H1 (cell line): ENCODE measurements at regions not wholly inside any gene's neighbourhood (a gene's known extent, or its start where the extent isn't known, plus 50 kb on each side); places are given as distances from the start of the nearest gene placed in this dataset.

Experiments
- CTCF ChIA-PET: fragments of 300-600 bp; sonication (Branson Sonifier 250); formaldehyde crosslinking; loops from one replicate; lab custom pipeline; 2021; ENCODE audit not compliant: partially characterized antibody; lab: Charles Lee
- POLR2A ChIA-PET: fragments of 300-600 bp; sonication (Branson Sonifier 250); formaldehyde crosslinking; loops from one replicate; lab custom pipeline; 2021; ENCODE audit warnings: inconsistent platforms; ENCODE audit not compliant: partially characterized antibody; lab: Charles Lee
- DNase-seq, 2 experiments: peaks; one replicate each; pipeline versions ENCODE4 v3.0.0 to v3.0.0-alpha.2; 2010 to 2022; ENCODE audit warnings: low spot score in 2 of 2, low read depth in 1 of 2, mixed read lengths in 1 of 2
- FAIRE-seq: peaks from 2 replicates; lab custom pipeline; 2011; peaks lifted over from hg19 to GRCh38; lab: Jason Lieb, UNC
- H2AFZ ChIP-seq: 2 replicates; pipeline ENCODE4 v1.8.1; 2012; ENCODE audit warnings: low read length, inconsistent platforms
- H2AK5ac ChIP-seq: 2 replicates; pipeline ENCODE4 v1.6.1; 2013; ENCODE audit warnings: low read depth, low read length
- H2BK120ac ChIP-seq: replicated peaks from 2 replicates; pipeline ENCODE3; 2013; ENCODE audit warnings: low read depth, low read length, inconsistent platforms
- H2BK12ac ChIP-seq: 2 replicates; pipeline ENCODE4 v1.6.1; 2013; ENCODE audit warnings: low read depth, low read length
- H2BK15ac ChIP-seq: 2 replicates; pipeline ENCODE4 v1.6.1; 2013; ENCODE audit warnings: low read length
- H2BK20ac ChIP-seq: 2 replicates; pipeline ENCODE4 v1.6.1; 2013; ENCODE audit warnings: low read length
- H2BK5ac ChIP-seq: 2 replicates; pipeline ENCODE4 v1.6.1; 2013; ENCODE audit warnings: low read depth, low read length
- H3K14ac ChIP-seq: 2 replicates; pipeline ENCODE4 v1.6.1; 2013; ENCODE audit warnings: inconsistent platforms; ENCODE audit not compliant: insufficient read length
- H3K18ac ChIP-seq: 2 replicates; pipeline ENCODE4 v1.6.1; 2013; ENCODE audit warnings: low read length; ENCODE audit errors: extremely low read depth
- H3K23ac ChIP-seq: 2 replicates; pipeline ENCODE4 v1.6.1; 2013; ENCODE audit warnings: inconsistent platforms; ENCODE audit not compliant: insufficient read length
- H3K23me2 ChIP-seq: 2 replicates; pipeline ENCODE4 v1.6.1; 2013; ENCODE audit warnings: low read depth, low read length
- H3K27ac ChIP-seq: 2 replicates; pipeline ENCODE4 v1.6.1; 2011; ENCODE audit warnings: low read depth, low read length, inconsistent platforms
- H3K27me3 ChIP-seq, 4 experiments: replicated peaks in 1 of 4; 1 replicate in 1 of 4; 2 replicates in 3 of 4; pipeline versions ENCODE4 v1.6.1 to v1.8.1; 2011 to 2013; ENCODE audit warnings: low read length in 3 of 4, mild to moderate bottlenecking in 3 of 4, inconsistent platforms in 2 of 4, mixed read lengths in 2 of 4, moderate library complexity in 1 of 4; ENCODE audit not compliant: control insufficient read depth in 3 of 4, insufficient read depth in 3 of 4; ENCODE audit errors: extremely low read depth in 1 of 4
- H3K36me3 ChIP-seq, 4 experiments: 2 replicates each; pipeline versions ENCODE4 v1.6.1 to v1.8.1; 2011 to 2013; ENCODE audit warnings: mild to moderate bottlenecking in 4 of 4, low read length in 3 of 4, moderate library complexity in 2 of 4, control low read depth in 1 of 4, inconsistent platforms in 1 of 4; ENCODE audit not compliant: insufficient read depth in 4 of 4, control insufficient read depth in 2 of 4
- H3K4ac ChIP-seq: replicated peaks from 2 replicates; pipeline ENCODE3; 2013; ENCODE audit warnings: low read length, low read depth, mixed read lengths, inconsistent platforms; ENCODE audit not compliant: insufficient read length
- H3K4me1 ChIP-seq, 4 experiments: replicated peaks in 1 of 4; 1 replicate in 1 of 4; 2 replicates in 3 of 4; pipeline versions ENCODE4 v1.6.1 to v1.8.1; 2011 to 2013; ENCODE audit warnings: low read length in 3 of 4, inconsistent platforms in 2 of 4, mixed read lengths in 1 of 4; ENCODE audit not compliant: insufficient read depth in 4 of 4, control insufficient read depth in 3 of 4
- H3K4me2 ChIP-seq, 2 experiments: 2 replicates each; pipeline versions ENCODE4 v1.6.1 to v1.8.1; 2011 to 2013; ENCODE audit warnings: low read depth in 2 of 2, low read length in 2 of 2, control low read depth in 1 of 2, inconsistent platforms in 1 of 2, mild to moderate bottlenecking in 1 of 2; ENCODE audit not compliant: insufficient read depth in 1 of 2
- H3K4me3 ChIP-seq, 4 experiments: fragments of 200-600, 300-600 bp in 1 of 4; sonication (generic), shearing (Covaris generic), sonication (Bioruptor Twin) in 1 of 4; 2 replicates each; pipeline versions ENCODE4 v1.5.1 to v1.8.1; 2011 to 2016; ENCODE audit warnings: low read length in 4 of 4, low read depth in 3 of 4, control low read depth in 2 of 4, inconsistent platforms in 2 of 4, mild to moderate bottlenecking in 2 of 4, mixed read lengths in 1 of 4, moderate library complexity in 1 of 4; ENCODE audit not compliant: insufficient read depth in 2 of 4; ENCODE audit errors: extremely low read depth in 1 of 4
- H3K56ac ChIP-seq: replicated peaks from 2 replicates; pipeline ENCODE3; 2013; ENCODE audit warnings: low read depth, mild to moderate bottlenecking, mixed read lengths, low read length, inconsistent platforms; ENCODE audit not compliant: insufficient read length
- H3K79me1 ChIP-seq: 2 replicates; pipeline ENCODE4 v1.6.1; 2013; ENCODE audit warnings: low read depth, low read length, control low read depth
- H3K79me2 ChIP-seq, 2 experiments: 2 replicates each; pipeline versions ENCODE4 v1.6.1 to v1.8.1; 2012 to 2013; ENCODE audit warnings: low read length in 2 of 2, mild to moderate bottlenecking in 2 of 2, inconsistent platforms in 1 of 2; ENCODE audit not compliant: insufficient read depth in 2 of 2, control insufficient read depth in 1 of 2
- H3K9ac ChIP-seq, 4 experiments: replicated peaks in 1 of 4; 1 replicate in 1 of 4; 2 replicates in 3 of 4; pipeline versions ENCODE4 v1.6.1 to v1.8.1; 2011 to 2013; ENCODE audit warnings: low read depth in 3 of 4, low read length in 3 of 4, control low read depth in 2 of 4, mild to moderate bottlenecking in 2 of 4, moderate library complexity in 2 of 4, inconsistent platforms in 1 of 4; ENCODE audit errors: extremely low read depth in 1 of 4
- H3K9me3 ChIP-seq, 2 experiments: 2 replicates each; pipeline versions ENCODE4 v1.6.1 to v1.8.1; 2012 to 2013; ENCODE audit warnings: mild to moderate bottlenecking in 2 of 2, moderate library complexity in 2 of 2, control low read depth in 1 of 2, inconsistent platforms in 1 of 2, low read depth in 1 of 2, low read length in 1 of 2, mixed read lengths in 1 of 2; ENCODE audit not compliant: insufficient read depth in 2 of 2
- H4K20me1 ChIP-seq, 2 experiments: replicated peaks in 1 of 2; 2 replicates each; pipeline versions ENCODE3 to v1.8.1; 2011 to 2013; ENCODE audit warnings: inconsistent platforms in 2 of 2, low read length in 2 of 2, mild to moderate bottlenecking in 1 of 2; ENCODE audit not compliant: insufficient read depth in 2 of 2, control insufficient read depth in 1 of 2
- H4K5ac ChIP-seq: 2 replicates; pipeline ENCODE4 v1.6.1; 2013; ENCODE audit warnings: low read length, low read depth, mixed read lengths, inconsistent platforms; ENCODE audit not compliant: insufficient read length
- H4K8ac ChIP-seq: 2 replicates; pipeline ENCODE4 v1.8.0; 2013; ENCODE audit warnings: mild to moderate bottlenecking, moderate library complexity, low read length, inconsistent platforms; ENCODE audit not compliant: insufficient read depth; ENCODE audit errors: extremely low read depth
- H4K91ac ChIP-seq: replicated peaks from 2 replicates; pipeline ENCODE3; 2013; ENCODE audit warnings: low read length, mixed read lengths, inconsistent platforms; ENCODE audit not compliant: insufficient read length
- ATF3 ChIP-seq: IDR thresholded peaks from 2 replicates; pipeline ENCODE4 v1.6.1; 2011; ENCODE audit warnings: low read depth, mild to moderate bottlenecking, low read length; ENCODE audit not compliant: insufficient read depth
- BRCA1 ChIP-seq: IDR thresholded peaks from 2 replicates; pipeline ENCODE4 v1.6.1; 2012; ENCODE audit warnings: low read depth, low read length, improper control_type of control experiment
- CBX5 ChIP-seq: fragments of 300-800, 300-1000 bp; sonication (generic); IDR thresholded peaks from 2 replicates; pipeline ENCODE4 v1.7.1; 2016; ENCODE audit warnings: antibody characterized with exemption, low read length, low read depth
- CTCF ChIP-seq, 3 experiments: IDR thresholded peaks; 1 replicate in 2 of 3; 2 replicates in 1 of 3; pipeline versions ENCODE4 v1.5.1 to v1.6.1; 2011; ENCODE audit warnings: low read length in 3 of 3, mild to moderate bottlenecking in 3 of 3, inconsistent platforms in 2 of 3, low read depth in 1 of 3, moderate library complexity in 1 of 3; ENCODE audit not compliant: insufficient read depth in 1 of 3; ENCODE audit errors: control extremely low read depth in 1 of 3
- EP300 ChIP-seq, 2 experiments: IDR thresholded peaks; 1 replicate in 1 of 2; 2 replicates in 1 of 2; pipeline ENCODE4 v1.6.1; 2011 to 2012; ENCODE audit warnings: low read depth in 2 of 2, low read length in 2 of 2, mild to moderate bottlenecking in 2 of 2, borderline replicate concordance in 1 of 2, inconsistent platforms in 1 of 2, moderate library complexity in 1 of 2
- KDM1A ChIP-seq: fragments of 200-600, 300-600 bp; sonication (generic); IDR thresholded peaks from 2 replicates; pipeline ENCODE4 v1.7.1; 2016; ENCODE audit warnings: mild to moderate bottlenecking, low read length, borderline replicate concordance
- RAD21 ChIP-seq, 2 experiments: IDR thresholded peaks in 1 of 2; conservative IDR thresholded peaks in 1 of 2; 2 replicates each; pipeline ENCODE4 v1.6.1; 2011; ENCODE audit warnings: low read depth in 2 of 2, low read length in 2 of 2, improper control_type of control experiment in 1 of 2, inconsistent platforms in 1 of 2, mild to moderate bottlenecking in 1 of 2, moderate library complexity in 1 of 2
- RXRA ChIP-seq: IDR thresholded peaks from 2 replicates; pipeline ENCODE4 v1.6.1; 2011; ENCODE audit warnings: low read depth, mild to moderate bottlenecking, low read length, moderate library complexity; ENCODE audit not compliant: insufficient read depth
- TEAD4 ChIP-seq: IDR thresholded peaks from 2 replicates; pipeline ENCODE4 v1.6.1; 2012; ENCODE audit warnings: low read depth, low read length, inconsistent platforms, mixed read lengths
- WGBS, 2 experiments: shearing (Covaris generic) in 1 of 2; methylation state at CpG; one replicate each; pipeline versions ENCODE4 v1.1.6 to v1.1.7; 2013 to 2015; ENCODE audit warnings: low lambda C conversion rate in 2 of 2, mixed read lengths in 2 of 2, inconsistent platforms in 1 of 2, low coverage in 1 of 2, missing lambda C conversion rate in 1 of 2; ENCODE audit not compliant: insufficient replicate concordance in 2 of 2, insufficient coverage in 1 of 2, insufficient read length in 1 of 2; ENCODE audit errors: extremely low coverage in 1 of 2, missing lambda C conversion rate in 1 of 2; 5-methylcytosine and 5-hydroxymethylcytosine counted together

GRCh38 chr18:43789234-43790000 lies 512.1 kb upstream of the SYT4 start:
- no peaks in the 10 kb centered on the region for H3K79me2 ChIP-seq
- no peak overlapping the region for H3K4me2 ChIP-seq
- FAIRE-seq (peak; percentile 7), DNase-seq (no peak)
- no peaks in the 10 kb centered on the region for H3K79me1 ChIP-seq
- no peak overlapping the region for H3K18ac ChIP-seq
- no peaks in the 10 kb centered on the region for H4K20me1 ChIP-seq
- H3K27ac ChIP-seq = no peak overlapping the region
- H4K8ac ChIP-seq = no peak overlapping the region
- no peak overlapping the region for H2AK5ac ChIP-seq
- no peak overlapping the region for H2BK20ac ChIP-seq
- no peak overlapping the region for H2BK12ac ChIP-seq
- H3K9me3 ChIP-seq = no peaks in the 10 kb centered on the region
- no peak overlapping the region for H4K5ac ChIP-seq
- H3K23me2 ChIP-seq = no peaks in the 10 kb centered on the region
- WGBS, 2 experiments = 88% methylated on average over 3 of the region's 3 CpGs; no CpG with 5 or more reads in 1 of the 2 experiments
- H3K9ac ChIP-seq = no peak overlapping the region
- ChIA-PET CTCF (interaction anchor here (1.2 to 1.8 kb wide), 3 partner anchors 142 to 206 kb away, joined by 3 to 9 read pairs (median 3); no protein-coding TSS in a partner anchor), POLR2A (no interaction called here)
- no peak overlapping the region for H2BK5ac ChIP-seq
- H4K91ac ChIP-seq = no peak overlapping the region
- H3K23ac ChIP-seq = no peak overlapping the region
- no peaks in the 10 kb centered on the region for H3K36me3 ChIP-seq
- no peaks in the 10 kb centered on the region; a peak in 1 of 7 replicates for H3K27me3 ChIP-seq
- no peaks in the 10 kb centered on the region for H3K4me1 ChIP-seq
- H2AFZ ChIP-seq = no peak overlapping the region
- no peak overlapping the region for H3K4ac ChIP-seq
- H2BK120ac ChIP-seq = no peak overlapping the region
- H3K56ac ChIP-seq = no peak overlapping the region
- H3K14ac ChIP-seq = no peak overlapping the region
- no peak overlapping the region for H2BK15ac ChIP-seq
- no peak overlapping the region for H3K4me3 ChIP-seq
- no peak for TF ChIP-seq TEAD4
- peak in 2 of 3 experiments; percentile 33 to 37; a peak in 2 of 4 replicates for TF ChIP-seq CTCF (IDR thresholded peaks at IDR 0.05; ENCODE audit: control extremely low read depth in 1 of 3, insufficient read depth in 1 of 3, low read depth in 1 of 3, low read length in 3 of 3)
- TF ChIP-seq RXRA = no peak
- no peak for TF ChIP-seq CBX5
- TF ChIP-seq ATF3 = no peak
- TF ChIP-seq RAD21 (IDR thresholded peaks at IDR 0.05 in 1 of 2, conservative IDR thresholded peaks at IDR 0.05 in 1 of 2; ENCODE audit: low read depth in 2 of 2, low read length in 2 of 2) = peak; percentile 70 to 83
- no peak for TF ChIP-seq KDM1A
- no peak for TF ChIP-seq BRCA1
- no peak for TF ChIP-seq EP300 (IDR thresholded peaks at IDR 0.05; ENCODE audit: borderline replicate concordance in 1 of 2, low read depth in 2 of 2, low read length in 2 of 2)
